SK-N-SH (cell line): ENCODE measurements at regions not wholly inside any gene's neighbourhood (a gene's known extent, or its start where the extent isn't known, plus 50 kb on each side); places are given as distances from the start of the nearest gene placed in this dataset.

Experiments
- CTCF ChIA-PET: fragments of 300-600, 350-600 bp; formaldehyde crosslinking; extraction: SDS; loops from one replicate; lab custom pipeline; 2021; lab: Yijun Ruan, JAX
- POLR2A ChIA-PET: fragments of 350-600 bp; sonication (Branson Sonifier 250); formaldehyde crosslinking; extraction: SDS; loops from one replicate; lab custom pipeline; 2020; ENCODE audit warnings: antibody characterized with exemption, inconsistent platforms; lab: Yijun Ruan, JAX
- DNase-seq: peaks from one replicate; pipeline ENCODE4 v3.0.0; 2012
- H2AFZ ChIP-seq: fragments of 200-600 bp; sonication (generic); 2 replicates; pipeline ENCODE4 v1.8.1; 2016; ENCODE audit warnings: antibody characterized with exemption, mild to moderate bottlenecking, low read depth
- H3F3A ChIP-seq: fragments of 200-600 bp; sonication (generic); replicated peaks from 2 replicates; pipeline ENCODE3; 2016; ENCODE audit warnings: antibody characterized with exemption, mild to moderate bottlenecking; ENCODE audit not compliant: insufficient read depth
- H3K27ac ChIP-seq, 2 experiments: fragments of 200-500 bp in 1 of 2; fragments of 200-600 bp in 1 of 2; sonication (Bioruptor generic) in 1 of 2; sonication (generic), shearing (Covaris generic) in 1 of 2; 2 replicates each; pipeline versions ENCODE4 v1.5.1 to v1.6.1; 2014 to 2016; ENCODE audit warnings: low read depth in 2 of 2, inconsistent platforms in 1 of 2, low read length in 1 of 2, mild to moderate bottlenecking in 1 of 2, mixed read lengths in 1 of 2
- H3K27me3 ChIP-seq: fragments of 200-600 bp; sonication (generic), shearing (Covaris generic); 2 replicates; pipeline ENCODE4 v1.6.1; 2016; ENCODE audit warnings: mixed run types; ENCODE audit not compliant: insufficient read depth
- H3K36me3 ChIP-seq, 2 experiments: fragments of 200-500 bp in 1 of 2; fragments of 200-600 bp in 1 of 2; sonication (Bioruptor generic) in 1 of 2; sonication (generic) in 1 of 2; replicated peaks in 1 of 2; 2 replicates each; pipeline versions ENCODE3 to v1.5.1; 2014 to 2016; ENCODE audit warnings: low read length in 1 of 2, mild to moderate bottlenecking in 1 of 2; ENCODE audit not compliant: insufficient read depth in 2 of 2, control insufficient read depth in 1 of 2
- H3K4me1 ChIP-seq, 2 experiments: fragments of 200-500 bp in 1 of 2; fragments of 200-600 bp in 1 of 2; sonication (Bioruptor generic) in 1 of 2; sonication (generic), shearing (Covaris generic) in 1 of 2; 2 replicates each; pipeline versions ENCODE4 v1.5.1 to v1.6.1; 2014 to 2016; ENCODE audit warnings: low read depth in 1 of 2, low read length in 1 of 2, mixed run types in 1 of 2; ENCODE audit not compliant: insufficient read depth in 2 of 2, control insufficient read depth in 1 of 2
- H3K4me2 ChIP-seq: fragments of 200-600 bp; sonication (generic), shearing (Covaris generic); 2 replicates; pipeline ENCODE4 v1.6.1; 2017; ENCODE audit warnings: mixed run types
- H3K4me3 ChIP-seq, 2 experiments: fragments of 200-500 bp in 1 of 2; fragments of 200-600 bp in 1 of 2; sonication (Bioruptor generic) in 1 of 2; sonication (generic), shearing (Covaris generic) in 1 of 2; 2 replicates each; pipeline versions ENCODE4 v1.5.1 to v1.8.1; 2014 to 2016; ENCODE audit warnings: low read depth in 2 of 2, inconsistent platforms in 1 of 2, low read length in 1 of 2, mild to moderate bottlenecking in 1 of 2, mixed read lengths in 1 of 2, moderate library complexity in 1 of 2
- H3K79me2 ChIP-seq: fragments of 200-600 bp; sonication (generic); 2 replicates; pipeline ENCODE4 v1.8.1; 2017; ENCODE audit warnings: mild to moderate bottlenecking; ENCODE audit not compliant: insufficient read depth
- H3K9ac ChIP-seq: fragments of 200-600 bp; sonication (generic); 2 replicates; pipeline ENCODE4 v1.6.1; 2017; ENCODE audit warnings: mixed run types
- H3K9me2 ChIP-seq: fragments of 200-600 bp; sonication (generic); 2 replicates; pipeline ENCODE4 v1.6.1; 2017; ENCODE audit warnings: mixed run types
- H3K9me3 ChIP-seq: fragments of 200-600 bp; sonication (generic); 2 replicates; pipeline ENCODE4 v1.6.1; 2017; ENCODE audit warnings: mixed run types, mild to moderate bottlenecking, moderate library complexity
- H4K20me1 ChIP-seq: fragments of 200-600 bp; sonication (generic); 2 replicates; pipeline ENCODE4 v1.6.1; 2017; ENCODE audit warnings: mild to moderate bottlenecking, mixed run types; ENCODE audit not compliant: insufficient read depth
- CHD2 ChIP-seq: fragments of 150-350 bp; IDR thresholded peaks from 2 replicates; pipeline ENCODE4 v1.6.1; 2018; ENCODE audit warnings: low read length; ENCODE audit not compliant: partially characterized antibody
- CTCF ChIP-seq: fragments of 200-600 bp; sonication (generic); IDR thresholded peaks from 2 replicates; pipeline ENCODE4 v1.6.1; 2017; ENCODE audit warnings: antibody characterized with exemption, mild to moderate bottlenecking, moderate library complexity
- EP300 ChIP-seq, 2 experiments: IDR thresholded peaks; 2 replicates each; pipeline versions ENCODE4 v1.4.0 to v1.6.1; 2012; ENCODE audit warnings: borderline replicate concordance in 1 of 2, low read depth in 1 of 2, low read length in 1 of 2
- EZH2phosphoT487 ChIP-seq: fragments of 200-600 bp; sonication (generic); IDR thresholded peaks from 2 replicates; pipeline ENCODE4 v1.6.1; 2017; ENCODE audit warnings: low read depth, mixed run types, mild to moderate bottlenecking, antibody characterized with exemption, moderate library complexity, borderline replicate concordance
- FOXJ3 ChIP-seq: sonication (generic); formaldehyde crosslinking; IDR thresholded peaks from 2 replicates; pipeline ENCODE4 v1.5.1; 2020; ENCODE audit warnings: mild to moderate bottlenecking, missing genetic modification reagents
- FOXM1 ChIP-seq: IDR thresholded peaks from 2 replicates; pipeline ENCODE4 v1.4.0; 2012; ENCODE audit warnings: low read depth, mild to moderate bottlenecking
- MAX ChIP-seq: IDR thresholded peaks from 2 replicates; pipeline ENCODE4 v1.4.0; 2012; ENCODE audit warnings: low read depth
- MEF2A ChIP-seq: IDR thresholded peaks from 2 replicates; pipeline ENCODE4 v1.4.0; 2012; ENCODE audit warnings: low read depth, borderline replicate concordance
- NRF1 ChIP-seq: IDR thresholded peaks from 2 replicates; pipeline ENCODE4 v1.6.1; 2012; ENCODE audit warnings: low read depth, mild to moderate bottlenecking, low read length
- POLR2AphosphoS5 ChIP-seq: IDR thresholded peaks from 2 replicates; pipeline ENCODE4 v1.6.1; 2012; ENCODE audit warnings: low read depth, low read length
- RAD21 ChIP-seq: IDR thresholded peaks from 2 replicates; pipeline ENCODE4 v1.6.1; 2012; ENCODE audit warnings: mild to moderate bottlenecking, low read length
- RCOR1 ChIP-seq: fragments of 150-350 bp; IDR thresholded peaks from 2 replicates; pipeline ENCODE4 v1.6.1; 2017; ENCODE audit warnings: antibody characterized with exemption, low read length
- RXRA ChIP-seq: IDR thresholded peaks from 2 replicates; pipeline ENCODE4 v1.4.0; 2012; ENCODE audit warnings: low read depth, mild to moderate bottlenecking, borderline replicate concordance
- SIN3A ChIP-seq: IDR thresholded peaks from 2 replicates; pipeline ENCODE4 v1.6.1; 2012; ENCODE audit warnings: low read depth, mild to moderate bottlenecking, low read length, moderate library complexity, borderline replicate concordance
- SMC3 ChIP-seq: IDR thresholded peaks from 2 replicates; pipeline ENCODE4 v1.6.1; 2012; ENCODE audit warnings: low read depth, low read length, improper control_type of control experiment
- TAF1 ChIP-seq: IDR thresholded peaks from 2 replicates; pipeline ENCODE4 v1.6.1; 2012; ENCODE audit warnings: low read depth, mild to moderate bottlenecking, low read length, moderate library complexity, borderline replicate concordance
- TEAD4 ChIP-seq: IDR thresholded peaks from 2 replicates; pipeline ENCODE4 v1.4.0; 2012; ENCODE audit warnings: mild to moderate bottlenecking, borderline replicate concordance; ENCODE audit not compliant: insufficient read depth
- USF1 ChIP-seq: IDR thresholded peaks from 2 replicates; pipeline ENCODE4 v1.4.0; 2012; ENCODE audit warnings: low read depth, borderline replicate concordance
- ZBTB33 ChIP-seq: IDR thresholded peaks from 2 replicates; pipeline ENCODE4 v1.4.0; 2012; ENCODE audit warnings: low read depth, borderline replicate concordance
- WGBS: methylation state at CpG from one replicate; pipeline ENCODE4 v1.1.6; 2017; ENCODE audit warnings: low lambda C conversion rate; 5-methylcytosine and 5-hydroxymethylcytosine counted together

GRCh38 chr7:18408868-18409267, 86.7 kb upstream of the HDAC9 start:
- peak overlapping the region; percentile 1; the same call in 1 of the 2 replicates for H3K4me2 ChIP-seq

GRCh38 chr7:18413447-18413846, 82.1 kb upstream of the HDAC9 start:
- POLR2A ChIA-PET: no interaction called here
- peaks cover 1% of the 10 kb centered on the region for H3F3A ChIP-seq
- TF ChIP-seq CTCF (no peak), MAX (no peak), FOXJ3 (CRISPR knock-in tag) (no peak)
- TF ChIP-seq, all 33 proteins: peak for 0
- no peak overlapping the region for H3K9ac ChIP-seq
- no peaks in the 10 kb centered on the region for H3K9me2 ChIP-seq
- no peak overlapping the region for H3K4me3 ChIP-seq
- no peaks in the 10 kb centered on the region for H3K27me3 ChIP-seq
- H3K9me3 ChIP-seq: no peaks in the 10 kb centered on the region
- no peak overlapping the region for H2AFZ ChIP-seq
- no peaks in the 10 kb centered on the region for H3K36me3 ChIP-seq
- WGBS: 95% methylated on average over 1 of the region's 1 CpG
- no peaks in the 10 kb centered on the region for H4K20me1 ChIP-seq
- H3K27ac ChIP-seq: no peak overlapping the region
- H3K4me2 ChIP-seq: no peak overlapping the region
- CTCF ChIA-PET: no interaction called here
- H3K4me1 ChIP-seq: peaks cover 0 to 8% of the 10 kb centered on the region in 2 experiments; a peak in 2 of 4 replicates
- no peaks in the 10 kb centered on the region for H3K79me2 ChIP-seq
- no peak for DNase-seq

More at GRCh38 chr7:18408868-18409267, 86.7 kb upstream of the HDAC9 start:
- no peak for DNase-seq
- Histone ChIP-seq H3K9me2 (no peaks in the 10 kb centered on the region), H3K27me3 (no peaks in the 10 kb centered on the region), H3K9me3 (no peaks in the 10 kb centered on the region), H3K79me2 (no peaks in the 10 kb centered on the region), H3K4me3 (no peak overlapping the region), H3K36me3 (no peaks in the 10 kb centered on the region), H3K4me1 (peaks cover 0 to 18% of the 10 kb centered on the region in 2 experiments; a peak in 1 of 4 replicates), H3F3A (peaks cover 11% of the 10 kb centered on the region), H2AFZ (peak overlapping the region; percentile 26; the same call in 1 of the 2 replicates), H3K27ac (peak overlapping the region; percentile 51 to 69; a peak in 3 of 4 replicates), H3K9ac (peak overlapping the region; percentile 5; the same call in 1 of the 2 replicates), H4K20me1 (no peaks in the 10 kb centered on the region)
- POLR2A ChIA-PET: no interaction called here
- TF ChIP-seq CHD2: no peak
- no peak for TF ChIP-seq TEAD4
- TF ChIP-seq RCOR1: no peak
- no peak for TF ChIP-seq SIN3A
- TF ChIP-seq RXRA: no peak
- no peak for TF ChIP-seq NRF1
- no peak for TF ChIP-seq EZH2phosphoT487
- no peak for TF ChIP-seq USF1
- no peak for TF ChIP-seq RAD21
- no peak for TF ChIP-seq ZBTB33
- TF ChIP-seq MEF2A: no peak
- TF ChIP-seq EP300 (IDR thresholded peaks at IDR 0.05; ENCODE audit: borderline replicate concordance in 1 of 2, low read depth in 1 of 2, low read length in 1 of 2): no peak
- TF ChIP-seq TAF1: no peak
- TF ChIP-seq FOXM1: no peak
- TF ChIP-seq POLR2AphosphoS5: no peak
- no peak for TF ChIP-seq SMC3
- 82% methylated on average over 4 of the region's 4 CpGs for WGBS
- CTCF ChIA-PET: interaction anchor here (1.0 to 1.1 kb wide), 2 partner anchors 10 to 415 kb away, joined by 3 to 5 read pairs; no protein-coding TSS in a partner anchor
